Panc1 (cell line): ENCODE measurements at regions not wholly inside any gene's neighbourhood (a gene's known extent, or its start where the extent isn't known, plus 50 kb on each side); places are given as distances from the start of the nearest gene placed in this dataset.

Source experiments
- SIN3A ChIP-seq: IDR thresholded peaks from 2 replicates; pipeline ENCODE4 v1.6.1; 2012; ENCODE audit warnings: low read depth, mild to moderate bottlenecking, low read length, moderate library complexity, borderline replicate concordance; ENCODE audit not compliant: insufficient read depth
- TCF7L2 ChIP-seq: IDR thresholded peaks from 2 replicates; pipeline ENCODE4 v1.6.1; 2011; ENCODE audit warnings: mild to moderate bottlenecking, low read depth, low read length, inconsistent platforms
- TF ChIP-seq, protein P1 (sequence below): fragments of 450-650 bp; IDR thresholded peaks from 2 replicates; pipeline ENCODE4 v1.5.1; 2017; ENCODE audit warnings: mild to moderate bottlenecking
- TF ChIP-seq, protein P2 (sequence below), 2 experiments: IDR thresholded peaks; 2 replicates each; pipeline ENCODE4 v1.6.1; 2011 to 2012; ENCODE audit warnings: low read depth in 2 of 2, control low read depth in 1 of 2, low read length in 1 of 2, mild to moderate bottlenecking in 1 of 2, moderate library complexity in 1 of 2; ENCODE audit not compliant: insufficient read depth in 1 of 2

DNA sequence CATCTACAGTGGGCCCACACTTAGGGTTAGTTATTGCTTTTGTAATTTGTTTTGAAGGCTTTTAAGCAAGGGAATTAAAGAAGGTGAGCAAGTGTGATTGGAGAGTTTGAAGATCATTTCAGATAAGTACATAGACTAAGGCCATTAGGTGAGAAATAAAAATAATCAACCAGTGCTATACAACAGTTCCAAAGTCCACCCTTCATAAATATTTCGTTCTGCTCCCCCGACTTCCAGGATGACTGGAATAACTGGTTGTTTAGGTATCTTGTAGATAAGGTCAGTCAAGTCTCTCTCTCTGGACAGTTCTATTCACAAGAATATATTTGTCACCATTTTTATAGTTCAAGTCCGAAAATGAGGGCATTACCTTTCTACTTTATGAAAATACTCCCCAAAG, 98.0 kb upstream of the MBL2 start:
- TF ChIP-seq, protein P1, sequence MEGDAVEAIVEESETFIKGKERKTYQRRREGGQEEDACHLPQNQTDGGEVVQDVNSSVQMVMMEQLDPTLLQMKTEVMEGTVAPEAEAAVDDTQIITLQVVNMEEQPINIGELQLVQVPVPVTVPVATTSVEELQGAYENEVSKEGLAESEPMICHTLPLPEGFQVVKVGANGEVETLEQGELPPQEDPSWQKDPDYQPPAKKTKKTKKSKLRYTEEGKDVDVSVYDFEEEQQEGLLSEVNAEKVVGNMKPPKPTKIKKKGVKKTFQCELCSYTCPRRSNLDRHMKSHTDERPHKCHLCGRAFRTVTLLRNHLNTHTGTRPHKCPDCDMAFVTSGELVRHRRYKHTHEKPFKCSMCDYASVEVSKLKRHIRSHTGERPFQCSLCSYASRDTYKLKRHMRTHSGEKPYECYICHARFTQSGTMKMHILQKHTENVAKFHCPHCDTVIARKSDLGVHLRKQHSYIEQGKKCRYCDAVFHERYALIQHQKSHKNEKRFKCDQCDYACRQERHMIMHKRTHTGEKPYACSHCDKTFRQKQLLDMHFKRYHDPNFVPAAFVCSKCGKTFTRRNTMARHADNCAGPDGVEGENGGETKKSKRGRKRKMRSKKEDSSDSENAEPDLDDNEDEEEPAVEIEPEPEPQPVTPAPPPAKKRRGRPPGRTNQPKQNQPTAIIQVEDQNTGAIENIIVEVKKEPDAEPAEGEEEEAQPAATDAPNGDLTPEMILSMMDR = no peak
- TF ChIP-seq SIN3A (no peak), TCF7L2 (no peak)
- TF ChIP-seq, protein P2, sequence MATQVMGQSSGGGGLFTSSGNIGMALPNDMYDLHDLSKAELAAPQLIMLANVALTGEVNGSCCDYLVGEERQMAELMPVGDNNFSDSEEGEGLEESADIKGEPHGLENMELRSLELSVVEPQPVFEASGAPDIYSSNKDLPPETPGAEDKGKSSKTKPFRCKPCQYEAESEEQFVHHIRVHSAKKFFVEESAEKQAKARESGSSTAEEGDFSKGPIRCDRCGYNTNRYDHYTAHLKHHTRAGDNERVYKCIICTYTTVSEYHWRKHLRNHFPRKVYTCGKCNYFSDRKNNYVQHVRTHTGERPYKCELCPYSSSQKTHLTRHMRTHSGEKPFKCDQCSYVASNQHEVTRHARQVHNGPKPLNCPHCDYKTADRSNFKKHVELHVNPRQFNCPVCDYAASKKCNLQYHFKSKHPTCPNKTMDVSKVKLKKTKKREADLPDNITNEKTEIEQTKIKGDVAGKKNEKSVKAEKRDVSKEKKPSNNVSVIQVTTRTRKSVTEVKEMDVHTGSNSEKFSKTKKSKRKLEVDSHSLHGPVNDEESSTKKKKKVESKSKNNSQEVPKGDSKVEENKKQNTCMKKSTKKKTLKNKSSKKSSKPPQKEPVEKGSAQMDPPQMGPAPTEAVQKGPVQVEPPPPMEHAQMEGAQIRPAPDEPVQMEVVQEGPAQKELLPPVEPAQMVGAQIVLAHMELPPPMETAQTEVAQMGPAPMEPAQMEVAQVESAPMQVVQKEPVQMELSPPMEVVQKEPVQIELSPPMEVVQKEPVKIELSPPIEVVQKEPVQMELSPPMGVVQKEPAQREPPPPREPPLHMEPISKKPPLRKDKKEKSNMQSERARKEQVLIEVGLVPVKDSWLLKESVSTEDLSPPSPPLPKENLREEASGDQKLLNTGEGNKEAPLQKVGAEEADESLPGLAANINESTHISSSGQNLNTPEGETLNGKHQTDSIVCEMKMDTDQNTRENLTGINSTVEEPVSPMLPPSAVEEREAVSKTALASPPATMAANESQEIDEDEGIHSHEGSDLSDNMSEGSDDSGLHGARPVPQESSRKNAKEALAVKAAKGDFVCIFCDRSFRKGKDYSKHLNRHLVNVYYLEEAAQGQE (IDR thresholded peaks at IDR 0.05; ENCODE audit: insufficient read depth in 1 of 2, low read depth in 2 of 2, low read length in 1 of 2) = no peak
